Tongue (tissue), 1 donor: ENCODE measurements at regions not wholly inside any gene's neighbourhood (a gene's known extent, or its start where the extent isn't known, plus 50 kb on each side); places are given as distances from the start of the nearest gene placed in this dataset.

Experiments used
- DNase-seq: peaks from one replicate; pipeline ENCODE4 v3.0.0-alpha.2; 2015

DNA sequence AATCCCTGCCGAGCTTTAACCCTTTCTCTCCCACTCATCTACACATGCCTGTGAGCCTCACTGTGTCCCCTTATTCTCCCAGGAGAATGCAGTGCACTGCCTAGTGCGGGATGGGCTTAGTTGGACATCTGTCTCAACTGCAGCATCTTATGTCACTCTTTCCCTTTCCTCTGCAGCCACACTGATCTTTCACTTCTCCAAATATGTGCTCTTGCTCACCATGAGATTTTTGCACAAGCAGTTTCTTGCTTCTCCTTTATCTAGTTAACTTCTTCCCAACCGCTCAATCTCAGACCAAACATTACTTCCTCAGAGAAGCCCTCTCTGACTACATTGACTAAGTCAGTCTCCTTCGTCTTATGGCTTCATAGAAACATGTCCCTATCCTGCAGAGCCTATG is 292.3 kb downstream of the KBTBD8 start:
- no peak for DNase-seq

GRCh38 chr3:67291287-67292252 is 293.5 kb downstream of the KBTBD8 start:
- DNase-seq, result no peak

- DNase-seq, result peak; percentile 29
These were observed 294.4 kb downstream of the KBTBD8 start for GRCh38 chr3:67292356-67293121.

- DNase-seq, result no peak
These were observed 296.2 kb downstream of the KBTBD8 start for GRCh38 chr3:67294341-67294740.

DNA sequence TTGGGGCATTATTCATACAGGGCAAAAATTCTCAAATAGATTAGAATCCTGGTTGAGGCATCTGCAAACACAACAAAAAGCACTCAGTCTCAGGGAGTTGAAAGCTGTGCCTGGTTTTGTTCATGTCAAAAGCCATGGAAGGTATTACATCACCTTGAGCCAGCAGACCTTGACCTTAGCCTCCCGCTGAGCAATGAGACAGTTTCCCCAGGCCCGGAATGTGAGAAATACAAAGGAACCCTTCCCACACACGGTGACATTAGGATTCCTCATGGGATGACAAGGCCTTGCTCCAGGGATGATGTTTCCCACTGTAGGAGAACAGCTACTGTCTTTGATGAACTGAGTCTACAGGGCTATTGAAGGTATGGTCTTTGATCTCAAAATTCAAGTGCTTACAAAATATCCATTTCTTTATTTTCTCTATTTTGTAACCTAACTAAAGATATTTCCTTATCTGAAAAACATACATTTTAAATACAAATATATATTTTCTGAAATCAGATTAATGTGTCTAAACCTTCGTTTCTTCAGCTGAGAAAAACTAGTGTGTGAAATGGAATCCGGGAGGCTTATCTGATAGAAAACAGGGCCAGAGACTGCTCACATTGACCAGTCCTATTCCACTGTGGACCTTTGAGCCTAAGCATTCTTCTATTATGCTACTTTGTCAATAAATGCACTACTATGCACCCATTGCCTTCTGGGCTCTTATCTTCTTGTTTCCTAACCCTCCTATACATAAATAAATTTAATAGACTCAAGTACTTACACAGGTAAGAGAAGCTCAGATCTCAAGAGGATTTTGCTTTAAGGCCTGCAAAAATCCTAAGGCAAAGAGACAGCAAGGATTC is 298.2 kb downstream of the KBTBD8 start:
- DNase-seq, result no peak

- DNase-seq, result no peak
These were observed 299.8 kb downstream of the KBTBD8 start for GRCh38 chr3:67297715-67298475.

- no peak for DNase-seq
These were observed 303.4 kb downstream of the KBTBD8 start for GRCh38 chr3:67301556-67301955.

- peak; percentile 12 for DNase-seq
These were observed 304.4 kb downstream of the KBTBD8 start for GRCh38 chr3:67302489-67302888.

DNA sequence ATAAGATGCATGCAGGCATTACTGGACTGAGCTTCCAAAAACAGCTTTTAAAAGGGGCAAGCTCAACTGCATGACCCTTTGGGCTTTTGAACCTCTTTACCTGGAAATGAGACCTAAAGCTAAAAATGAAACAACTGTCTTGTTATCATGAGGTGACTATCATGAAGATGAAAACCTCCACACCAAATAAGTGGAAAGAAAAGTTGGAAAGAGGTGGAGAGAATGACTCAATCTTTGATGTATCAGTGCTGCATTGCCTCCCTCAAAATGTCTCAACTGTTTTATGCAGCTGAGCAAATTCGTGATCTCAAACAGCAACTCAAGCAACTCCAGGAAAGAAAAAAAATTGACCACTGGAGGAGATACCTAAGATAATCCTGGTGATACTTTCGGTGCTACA is 307.1 kb downstream of the KBTBD8 start:
- no peak for DNase-seq

DNA sequence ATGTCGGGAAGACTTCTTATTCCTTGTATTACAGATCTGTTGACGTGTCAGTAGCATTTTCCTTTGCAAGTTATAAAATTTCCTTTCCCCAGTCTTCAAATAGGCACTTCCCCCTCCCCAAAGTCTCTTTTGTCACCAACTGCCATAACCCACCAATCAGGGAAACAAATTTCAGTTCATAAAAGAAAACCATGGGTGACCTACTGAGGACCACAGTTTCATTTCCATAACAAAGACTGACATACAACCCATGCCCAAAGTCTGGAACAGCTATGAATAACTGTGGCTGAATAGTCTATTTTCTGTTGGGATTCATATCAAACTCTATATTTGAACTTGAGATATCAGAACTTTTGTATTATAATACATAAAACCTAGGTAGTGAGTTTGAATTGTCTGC is 307.8 kb downstream of the KBTBD8 start:
- no peak for DNase-seq

DNA sequence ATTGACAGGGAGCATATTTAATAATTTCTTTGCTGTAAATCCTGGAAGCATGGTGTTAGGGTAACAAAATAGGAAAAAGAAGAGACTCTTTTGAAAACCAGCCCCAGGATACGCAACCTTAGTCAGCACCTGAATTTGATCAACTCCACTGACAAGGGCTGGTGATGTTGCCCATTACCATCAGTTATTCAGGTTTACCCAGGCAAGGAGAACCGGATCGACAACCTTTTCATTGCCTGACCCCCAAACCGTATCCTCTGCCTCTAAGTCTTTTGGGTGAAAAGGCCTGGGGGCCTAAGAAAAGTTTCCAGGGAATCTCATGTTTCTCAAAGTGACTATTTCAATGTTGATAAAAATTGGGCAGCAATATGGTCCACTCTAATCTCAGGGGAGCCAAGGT is 313.3 kb downstream of the KBTBD8 start:
- no peak for DNase-seq

- peak; percentile 35 for DNase-seq
These were observed 314.0 kb downstream of the KBTBD8 start for GRCh38 chr3:67312155-67312554.

GRCh38 chr3:67318162-67318561 is 320.1 kb downstream of the KBTBD8 start:
- no peak for DNase-seq

DNA sequence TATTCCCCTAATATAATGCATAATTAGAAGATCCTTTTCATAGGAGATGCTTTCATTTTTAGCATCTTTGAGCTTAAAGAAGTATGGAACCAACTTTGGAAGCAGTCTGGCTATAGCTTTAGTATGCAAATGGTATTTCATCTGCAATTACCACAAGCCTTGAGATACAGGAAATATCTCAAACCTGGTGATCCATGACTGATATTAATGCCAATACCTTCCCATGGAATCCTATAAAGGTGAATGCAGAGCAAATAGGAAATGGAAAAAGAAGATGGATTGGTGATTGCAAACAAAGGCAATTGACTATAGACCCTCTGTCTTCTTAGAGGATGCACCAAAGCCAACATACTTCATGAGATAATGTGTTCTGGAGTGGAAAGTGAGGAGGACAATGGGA is 326.4 kb downstream of the KBTBD8 start:
- DNase-seq, result no peak
